GM23248 (cell line): ENCODE measurements at regions not wholly inside any gene's neighbourhood (a gene's known extent, or its start where the extent isn't known, plus 50 kb on each side); places are given as distances from the start of the nearest gene placed in this dataset.

Experiments
- DNase-seq: peaks from one replicate; pipeline ENCODE4 v3.0.0-alpha.2; 2015
- H2AFZ ChIP-seq: fragments of 200-600 bp; sonication (generic); 2 replicates; pipeline ENCODE4 v1.6.1; 2016; ENCODE audit warnings: antibody characterized with exemption
- H3F3A ChIP-seq: fragments of 200-600 bp; sonication (generic); 2 replicates; pipeline ENCODE4 v1.6.1; 2016; ENCODE audit warnings: mild to moderate bottlenecking, antibody characterized with exemption, mixed run types; ENCODE audit not compliant: insufficient read depth
- H3K27ac ChIP-seq: fragments of 200-600 bp; sonication (generic); 2 replicates; pipeline ENCODE4 v1.5.1; 2016; ENCODE audit warnings: mild to moderate bottlenecking
- H3K27me3 ChIP-seq: fragments of 200-600 bp; sonication (generic); replicated peaks from 2 replicates; pipeline ENCODE4 v1.6.1; 2016; ENCODE audit warnings: mild to moderate bottlenecking; ENCODE audit not compliant: insufficient read depth
- H3K36me3 ChIP-seq: fragments of 200-600 bp; sonication (generic); 2 replicates; pipeline ENCODE4 v1.6.1; 2016; ENCODE audit warnings: low read depth, mild to moderate bottlenecking
- H3K4me1 ChIP-seq: fragments of 200-600 bp; sonication (generic); 2 replicates; pipeline ENCODE4 v1.6.1; 2016; ENCODE audit warnings: mild to moderate bottlenecking; ENCODE audit not compliant: insufficient read depth
- H3K4me2 ChIP-seq: fragments of 200-600 bp; sonication (generic); one replicate; pipeline ENCODE4 v1.6.1; 2016; ENCODE audit warnings: mild to moderate bottlenecking; ENCODE audit not compliant: unreplicated experiment
- H3K4me3 ChIP-seq: fragments of 200-600 bp; sonication (generic); 2 replicates; pipeline ENCODE4 v1.5.1; 2016; ENCODE audit warnings: mild to moderate bottlenecking
- H3K79me2 ChIP-seq: fragments of 200-600 bp; sonication (generic); 2 replicates; pipeline ENCODE4 v1.6.1; 2016; ENCODE audit warnings: mild to moderate bottlenecking; ENCODE audit not compliant: insufficient read depth
- H3K9ac ChIP-seq: fragments of 200-600 bp; sonication (generic); 2 replicates; pipeline ENCODE4 v1.6.1; 2016; ENCODE audit warnings: mild to moderate bottlenecking
- H3K9me2 ChIP-seq: fragments of 200-600 bp; sonication (generic); 2 replicates; pipeline ENCODE4 v1.6.1; 2016; ENCODE audit warnings: mixed run types, mild to moderate bottlenecking, moderate library complexity; ENCODE audit not compliant: insufficient read depth
- H3K9me3 ChIP-seq: fragments of 200-600 bp; sonication (generic); one replicate; pipeline ENCODE4 v1.6.1; 2017; ENCODE audit warnings: low read depth
- H4K20me1 ChIP-seq: fragments of 200-600 bp; sonication (generic); 2 replicates; pipeline ENCODE4 v1.6.0; 2016; ENCODE audit not compliant: insufficient read depth
- EZH2 ChIP-seq: fragments of 200-600 bp; sonication (generic); IDR thresholded peaks from 2 replicates; pipeline ENCODE4 v1.6.1; 2018; ENCODE audit warnings: antibody characterized with exemption, mild to moderate bottlenecking; ENCODE audit not compliant: insufficient read depth, poor library complexity, severe bottlenecking
- EZH2phosphoT487 ChIP-seq: fragments of 200-600 bp; sonication (generic); IDR thresholded peaks from 2 replicates; pipeline ENCODE4 v1.6.1; 2018; ENCODE audit warnings: antibody characterized with exemption, moderate library complexity, mild to moderate bottlenecking, low read depth; ENCODE audit not compliant: insufficient read depth
- WGBS, 2 experiments: methylation state at CpG; one replicate each; pipeline ENCODE4 v1.1.6; 2015 to 2017; ENCODE audit warnings: low lambda C conversion rate in 2 of 2, low coverage in 1 of 2; ENCODE audit errors: missing lambda C conversion rate in 2 of 2; 5-methylcytosine and 5-hydroxymethylcytosine counted together
- in situ Hi-C: fragments of 300-500 bp; cut with MboI; formaldehyde crosslinking; loops from 2 replicates; pipeline ENCODE4 v1.15.0; 2020

GRCh38 chr3:159236321-159236720, 434.5 kb downstream of the MFSD1 start:
- peak; percentile 41 for DNase-seq
- Histone ChIP-seq H3K27ac (no peak overlapping the region), H3K27me3 (no peaks in the 10 kb centered on the region), H3F3A (peaks cover 14% of the 10 kb centered on the region; the same call in 1 of the 2 replicates), H3K4me1 (peaks cover 41% of the 10 kb centered on the region), H3K9ac (no peak overlapping the region), H2AFZ (no peak overlapping the region), H3K4me2 (no peak overlapping the region), H3K36me3 (no peaks in the 10 kb centered on the region), H3K79me2 (no peaks in the 10 kb centered on the region), H3K4me3 (no peak overlapping the region), H3K9me3 (no peaks in the 10 kb centered on the region), H4K20me1 (no peaks in the 10 kb centered on the region), H3K9me2 (no peaks in the 10 kb centered on the region)
- no peak for TF ChIP-seq EZH2
- no peak for TF ChIP-seq EZH2phosphoT487
- 80 to 82% methylated on average over 1 of the region's 1 CpG for WGBS, 2 experiments
- in situ Hi-C loops = no loop called here

- no peak overlapping the region for H3K4me2 ChIP-seq
- in situ Hi-C loops = no loop called here
- DNase-seq = peak; percentile 37
- no peaks in the 10 kb centered on the region for H3K9me2 ChIP-seq
- H3F3A ChIP-seq = peaks cover 14% of the 10 kb centered on the region; the same call in 1 of the 2 replicates
- 83 to 92% methylated on average over 3 of the region's 3 CpGs for WGBS, 2 experiments
- no peak overlapping the region for H3K4me3 ChIP-seq
- H2AFZ ChIP-seq = no peak overlapping the region
- no peaks in the 10 kb centered on the region for H3K79me2 ChIP-seq
- H3K27ac ChIP-seq = no peak overlapping the region
- H4K20me1 ChIP-seq = no peaks in the 10 kb centered on the region
- no peaks in the 10 kb centered on the region for H3K9me3 ChIP-seq
- no peaks in the 10 kb centered on the region for H3K36me3 ChIP-seq
- H3K27me3 ChIP-seq = no peaks in the 10 kb centered on the region
- peaks cover 41% of the 10 kb centered on the region for H3K4me1 ChIP-seq
- H3K9ac ChIP-seq = no peak overlapping the region
- TF ChIP-seq EZH2phosphoT487 (no peak), EZH2 (no peak)
Measured at GRCh38 chr3:159237226-159237625, 435.4 kb downstream of the MFSD1 start.

GRCh38 chr3:159238646-159239045, 436.8 kb downstream of the MFSD1 start:
- H2AFZ ChIP-seq = no peak overlapping the region
- peak; percentile 23 for DNase-seq
- H3K36me3 ChIP-seq = no peaks in the 10 kb centered on the region
- H3K9me2 ChIP-seq = no peaks in the 10 kb centered on the region
- H3F3A ChIP-seq = peaks cover 10% of the 10 kb centered on the region; the same call in 1 of the 2 replicates
- H4K20me1 ChIP-seq = no peaks in the 10 kb centered on the region
- no peak overlapping the region for H3K4me2 ChIP-seq
- 81 to 83% methylated on average over 2 of the region's 2 CpGs for WGBS, 2 experiments
- no peak overlapping the region for H3K27ac ChIP-seq
- no peak overlapping the region for H3K4me3 ChIP-seq
- TF ChIP-seq EZH2 (no peak), EZH2phosphoT487 (no peak)
- in situ Hi-C loops = no loop called here
- H3K4me1 ChIP-seq = peaks cover 41% of the 10 kb centered on the region
- H3K79me2 ChIP-seq = no peaks in the 10 kb centered on the region
- H3K27me3 ChIP-seq = no peaks in the 10 kb centered on the region
- no peaks in the 10 kb centered on the region for H3K9me3 ChIP-seq
- H3K9ac ChIP-seq = no peak overlapping the region

GRCh38 chr3:159239059-159239458, 437.2 kb downstream of the MFSD1 start:
- H3K9me2 ChIP-seq = no peaks in the 10 kb centered on the region
- H3K36me3 ChIP-seq = no peaks in the 10 kb centered on the region
- H3K4me1 ChIP-seq = peaks cover 37% of the 10 kb centered on the region
- no peaks in the 10 kb centered on the region for H3K27me3 ChIP-seq
- no peak for TF ChIP-seq EZH2
- no peak for TF ChIP-seq EZH2phosphoT487
- H3F3A ChIP-seq = peaks cover 7% of the 10 kb centered on the region; the same call in 1 of the 2 replicates
- H3K27ac ChIP-seq = no peak overlapping the region
- H4K20me1 ChIP-seq = no peaks in the 10 kb centered on the region
- no peak overlapping the region for H2AFZ ChIP-seq
- no peak overlapping the region for H3K9ac ChIP-seq
- no peak overlapping the region for H3K4me3 ChIP-seq
- in situ Hi-C loops = no loop called here
- H3K4me2 ChIP-seq = no peak overlapping the region
- no peaks in the 10 kb centered on the region for H3K9me3 ChIP-seq
- no peaks in the 10 kb centered on the region for H3K79me2 ChIP-seq
- DNase-seq = peak; percentile 51

- Histone ChIP-seq H3K79me2 (no peaks in the 10 kb centered on the region), H3K4me1 (no peaks in the 10 kb centered on the region), H3K27me3 (no peaks in the 10 kb centered on the region), H4K20me1 (no peaks in the 10 kb centered on the region), H3F3A (no peaks in the 10 kb centered on the region), H3K9ac (no peak overlapping the region), H3K4me3 (no peak overlapping the region), H3K36me3 (no peaks in the 10 kb centered on the region), H2AFZ (no peak overlapping the region), H3K9me2 (no peaks in the 10 kb centered on the region), H3K27ac (no peak overlapping the region), H3K9me3 (no peaks in the 10 kb centered on the region), H3K4me2 (no peak overlapping the region)
- TF ChIP-seq EZH2 (no peak), EZH2phosphoT487 (no peak)
- in situ Hi-C loops = no loop called here
- 65 to 69% methylated on average over 4 of the region's 4 CpGs for WGBS, 2 experiments
- DNase-seq = no peak
Measured at GRCh38 chr3:159244933-159245332, 443.1 kb downstream of the MFSD1 start.
